ENCODE measurements at regions not wholly inside any gene's neighbourhood (a gene's known extent, or its start where the extent isn't known, plus 50 kb on each side); places are given as distances from the start of the nearest gene placed in this dataset.

DNA sequence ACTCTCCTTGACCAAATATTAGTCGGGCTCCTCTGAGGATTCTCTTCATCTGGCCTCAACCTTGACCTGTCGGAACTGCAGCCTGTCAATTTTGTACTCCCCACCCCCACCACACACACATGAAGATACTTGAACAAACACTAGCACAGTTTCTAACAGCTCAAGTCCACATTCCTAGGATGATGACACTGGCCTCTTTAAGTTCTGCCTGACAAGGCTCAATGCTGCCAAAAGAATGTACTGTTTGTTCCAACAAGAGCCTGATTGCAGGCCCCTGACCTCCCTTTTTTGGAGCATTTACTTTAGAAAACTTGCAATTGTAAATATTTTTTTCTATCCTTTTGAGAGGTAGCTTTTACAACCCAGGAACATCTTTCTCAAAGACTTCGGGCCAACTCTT lies 169.2 kb upstream of the IRS2 start:
- H3K9me3 Mint-ChIP-seq (ENCODE audit: unreplicated experiment): peaks cover 40% of the 10 kb centered on the region
- CTCF ChIA-PET: interaction anchor here (0.8 kb wide), 1 partner anchor 43 kb away, joined by 3 read pairs; no protein-coding TSS in a partner anchor

DNA sequence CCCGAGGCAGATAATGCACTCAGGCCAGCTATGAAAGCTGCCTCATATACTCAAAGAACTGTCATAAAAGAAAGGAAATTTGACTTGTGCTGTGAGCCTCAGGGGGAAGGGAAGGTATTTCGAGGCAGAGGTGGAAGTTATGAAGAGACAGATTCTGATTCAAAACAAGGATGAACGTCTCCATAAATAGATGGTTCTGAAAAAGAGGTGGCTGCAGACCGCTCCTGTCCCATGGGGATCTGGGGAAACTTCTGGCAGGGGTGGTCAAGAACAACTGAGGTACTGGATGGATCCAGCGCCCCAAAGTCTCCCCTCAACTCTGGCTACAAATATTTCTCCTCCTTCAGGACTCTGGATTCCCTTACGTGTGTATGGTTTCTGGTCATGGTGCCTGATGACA lies 168.1 kb upstream of the IRS2 start:
- TF ChIP-seq, protein P1, sequence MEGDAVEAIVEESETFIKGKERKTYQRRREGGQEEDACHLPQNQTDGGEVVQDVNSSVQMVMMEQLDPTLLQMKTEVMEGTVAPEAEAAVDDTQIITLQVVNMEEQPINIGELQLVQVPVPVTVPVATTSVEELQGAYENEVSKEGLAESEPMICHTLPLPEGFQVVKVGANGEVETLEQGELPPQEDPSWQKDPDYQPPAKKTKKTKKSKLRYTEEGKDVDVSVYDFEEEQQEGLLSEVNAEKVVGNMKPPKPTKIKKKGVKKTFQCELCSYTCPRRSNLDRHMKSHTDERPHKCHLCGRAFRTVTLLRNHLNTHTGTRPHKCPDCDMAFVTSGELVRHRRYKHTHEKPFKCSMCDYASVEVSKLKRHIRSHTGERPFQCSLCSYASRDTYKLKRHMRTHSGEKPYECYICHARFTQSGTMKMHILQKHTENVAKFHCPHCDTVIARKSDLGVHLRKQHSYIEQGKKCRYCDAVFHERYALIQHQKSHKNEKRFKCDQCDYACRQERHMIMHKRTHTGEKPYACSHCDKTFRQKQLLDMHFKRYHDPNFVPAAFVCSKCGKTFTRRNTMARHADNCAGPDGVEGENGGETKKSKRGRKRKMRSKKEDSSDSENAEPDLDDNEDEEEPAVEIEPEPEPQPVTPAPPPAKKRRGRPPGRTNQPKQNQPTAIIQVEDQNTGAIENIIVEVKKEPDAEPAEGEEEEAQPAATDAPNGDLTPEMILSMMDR (IDR thresholded peaks at IDR 0.05; ENCODE audit: insufficient read depth in 1 of 2, low read depth in 1 of 2, low read length in 1 of 2, severe bottlenecking in 1 of 2, unreplicated experiment in 1 of 2): no peak
- no peaks in the 10 kb centered on the region for H3K36me3 Mint-ChIP-seq (ENCODE audit: insufficient read depth, unreplicated experiment)

More for the DNA sequence above, 169.2 kb upstream of the IRS2 start:
- Mint-ChIP-seq H3K4me1 (ENCODE audit: low read depth, unreplicated experiment) (peaks cover 8% of the 10 kb centered on the region), H3K27ac (ENCODE audit: unreplicated experiment) (peak overlapping the region; percentile 85), H3K27me3 (ENCODE audit: insufficient read depth, unreplicated experiment) (no peaks in the 10 kb centered on the region), H3K36me3 (ENCODE audit: insufficient read depth, unreplicated experiment) (no peaks in the 10 kb centered on the region), H3K4me3 (ENCODE audit: unreplicated experiment) (peak overlapping the region; percentile 26)
- no TSS peak for BruUV-seq (replicated peaks)
- POLR2A ChIA-PET: no interaction called here
- Histone ChIP-seq H3K36me3 (ENCODE audit: control insufficient read depth, insufficient read depth, low read length) (no peaks in the 10 kb centered on the region), H3K4me1 (peaks cover 14% of the 10 kb centered on the region), H3K27me3 (replicated peaks; ENCODE audit: control insufficient read depth, insufficient read depth, low read length) (no peaks in the 10 kb centered on the region), H3K9me3 (peaks cover 11% of the 10 kb centered on the region; the same call in 1 of the 2 replicates), H3K4me3 (ENCODE audit: low read depth, low read length) (no peak overlapping the region)
- intact Hi-C loops (cut with micrococcal nuclease; ENCODE audit: unreplicated experiment): loop anchor here (1.0 kb wide), 2 partner anchors 43 to 87 kb away; no protein-coding TSS in a partner anchor
- TF ChIP-seq, protein P1 (IDR thresholded peaks at IDR 0.05; ENCODE audit: insufficient read depth in 1 of 2, low read depth in 1 of 2, low read length in 1 of 2, severe bottlenecking in 1 of 2, unreplicated experiment in 1 of 2): no peak
- DNase-seq: peak; percentile 46 to 69

DNA sequence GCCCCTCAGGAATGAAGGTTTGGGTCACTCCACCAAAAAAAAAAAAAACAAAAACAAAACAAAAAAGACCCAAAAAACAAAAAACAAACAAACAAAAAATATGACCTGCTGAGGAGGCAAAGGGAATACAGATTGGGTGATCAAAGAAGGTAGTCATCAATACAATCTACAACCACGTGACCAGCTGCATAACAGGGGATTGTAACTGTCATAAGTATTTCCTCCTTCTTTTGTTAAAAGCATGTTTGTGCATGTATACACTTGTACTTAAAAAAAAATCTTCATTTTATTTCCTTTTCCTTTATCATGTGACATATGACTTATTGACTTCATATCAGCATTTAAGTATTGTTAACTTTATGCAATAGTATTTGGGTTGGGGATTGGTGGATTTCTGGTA lies 165.1 kb upstream of the IRS2 start:
- 0 out of 2 replicates have a peak, but pooled peaks cover 5% of the 10 kb centered on the region for H3K9me3 ChIP-seq
- intact Hi-C loops (cut with micrococcal nuclease; ENCODE audit: unreplicated experiment): no loop called here
- no peaks in the 10 kb centered on the region for H3K36me3 ChIP-seq (ENCODE audit: control insufficient read depth, insufficient read depth, low read length)
- Mint-ChIP-seq H3K4me1 (ENCODE audit: low read depth, unreplicated experiment) (peaks cover 8% of the 10 kb centered on the region), H3K27ac (ENCODE audit: unreplicated experiment) (no peak overlapping the region), H3K27me3 (ENCODE audit: insufficient read depth, unreplicated experiment) (no peaks in the 10 kb centered on the region), H3K9me3 (ENCODE audit: unreplicated experiment) (peaks cover 8% of the 10 kb centered on the region), H3K36me3 (ENCODE audit: insufficient read depth, unreplicated experiment) (no peaks in the 10 kb centered on the region), H3K4me3 (ENCODE audit: unreplicated experiment) (no peak overlapping the region)
- TF ChIP-seq, protein P1 (IDR thresholded peaks at IDR 0.05; ENCODE audit: insufficient read depth in 1 of 2, low read depth in 1 of 2, low read length in 1 of 2, severe bottlenecking in 1 of 2, unreplicated experiment in 1 of 2): no peak
- no peak for DNase-seq
- peaks cover 14% of the 10 kb centered on the region for H3K4me1 ChIP-seq
- ChIA-PET CTCF (no interaction called here), POLR2A (no interaction called here)
- no peak overlapping the region for H3K4me3 ChIP-seq (ENCODE audit: low read depth, low read length)
- no TSS peak for BruUV-seq (replicated peaks)
- no peaks in the 10 kb centered on the region for H3K27me3 ChIP-seq (replicated peaks; ENCODE audit: control insufficient read depth, insufficient read depth, low read length)

More for the DNA sequence above, 168.1 kb upstream of the IRS2 start:
- Histone ChIP-seq H3K4me1 (peaks cover 14% of the 10 kb centered on the region), H3K27me3 (replicated peaks; ENCODE audit: control insufficient read depth, insufficient read depth, low read length) (no peaks in the 10 kb centered on the region), H3K36me3 (ENCODE audit: control insufficient read depth, insufficient read depth, low read length) (no peaks in the 10 kb centered on the region), H3K9me3 (peaks cover 11% of the 10 kb centered on the region; the same call in 1 of the 2 replicates), H3K4me3 (ENCODE audit: low read depth, low read length) (no peak overlapping the region)
- CTCF ChIA-PET: no interaction called here
- Mint-ChIP-seq H3K27ac (ENCODE audit: unreplicated experiment) (no peak overlapping the region), H3K9me3 (ENCODE audit: unreplicated experiment) (peaks cover 36% of the 10 kb centered on the region), H3K27me3 (ENCODE audit: insufficient read depth, unreplicated experiment) (no peaks in the 10 kb centered on the region), H3K4me3 (ENCODE audit: unreplicated experiment) (no peak overlapping the region), H3K4me1 (ENCODE audit: low read depth, unreplicated experiment) (peaks cover 8% of the 10 kb centered on the region)
- intact Hi-C loops (cut with micrococcal nuclease; ENCODE audit: unreplicated experiment): no loop called here
- no peak for DNase-seq
- POLR2A ChIA-PET: no interaction called here
- no TSS peak for BruUV-seq (replicated peaks)
